ENCODE measurements at regions not wholly inside any gene's neighbourhood (a gene's known extent, or its start where the extent isn't known, plus 50 kb on each side); places are given as distances from the start of the nearest gene placed in this dataset.
"Not testable (repeated sequence)": the region's sequence is repeated elsewhere in the genome, so short reads cannot be mapped to it uniquely, and the experiment has no call there.

- in situ Hi-C loops (cut with MboI; ENCODE audit: low sequenced_read_pairs); H3K9me1 ChIP-seq (ENCODE audit: insufficient read depth, low read length); H3K14ac ChIP-seq (replicated peaks; ENCODE audit: low read depth, low read length); H4K20me1 ChIP-seq (ENCODE audit: insufficient read depth, low read length); H3K56ac ChIP-seq (ENCODE audit: extremely low read depth, insufficient read depth, low read length); H2BK120ac ChIP-seq (ENCODE audit: low read depth, low read length); H2AK5ac ChIP-seq (ENCODE audit: low read depth, low read length); H2BK20ac ChIP-seq (ENCODE audit: low read depth, low read length); H3K4me1 ChIP-seq (ENCODE audit: control insufficient read depth, insufficient read depth, low read length); H3K9ac ChIP-seq (ENCODE audit: low read depth, low read length); POLR2A ChIA-PET (ENCODE audit: unreplicated experiment); H4K8ac ChIP-seq (ENCODE audit: low read depth in 2 of 2, low read length in 2 of 2); H4K5ac ChIP-seq (ENCODE audit: low read depth, low read length); BruUV-seq (replicated peaks); H3K9me3 ChIP-seq (ENCODE audit: control insufficient read depth, insufficient read depth, low read length); H3K4me3 ChIP-seq (ENCODE audit: insufficient read depth, low read depth, low read length); H3K79me1 ChIP-seq (ENCODE audit: low read depth in 1 of 2, low read length in 2 of 2); intact Hi-C loops (cut with micrococcal nuclease); H2AK9ac ChIP-seq (replicated peaks; ENCODE audit: low read depth, low read length, poor library complexity); H3K18ac ChIP-seq (ENCODE audit: low read depth, low read length); H3K23ac ChIP-seq (ENCODE audit: low read depth, low read length); DNase-seq; H3K36me3 ChIP-seq (ENCODE audit: control insufficient read depth, insufficient read depth, low read length); H4K91ac ChIP-seq (ENCODE audit: insufficient read depth, low read depth, low read length); H3K4me2 ChIP-seq (ENCODE audit: low read depth, low read length); H2AFZ ChIP-seq (replicated peaks; ENCODE audit: low read length, poor library complexity); H3K27me3 ChIP-seq (ENCODE audit: control insufficient read depth, insufficient read depth, low read length); H3K27ac ChIP-seq (ENCODE audit: insufficient read depth, low read length); H2BK5ac ChIP-seq (ENCODE audit: low read depth, low read length, poor library complexity, severe bottlenecking); H3K4ac ChIP-seq (ENCODE audit: low read depth, low read length); H2BK15ac ChIP-seq (ENCODE audit: low read depth, low read length); ATAC-seq (ENCODE audit: low read depth); dilution Hi-C loops (cut with HindIII; ENCODE audit: low sequenced_read_pairs, unreplicated experiment): not testable (repeated sequence)
- CTCF ChIA-PET, result interaction anchor here (1.3 kb wide), 1 partner anchor 11 kb away, joined by 3 read pairs; no protein-coding TSS in a partner anchor
- WGBS, 2 experiments (ENCODE audit: extremely low coverage in 2 of 2, insufficient read length in 1 of 2), result no CpG with 5 or more reads among the region's 4 CpGs
These were observed 92.0 kb upstream of the TMTC4 start for GRCh38 chr13:100766570-100766969.
